Loucy (cell line): ENCODE measurements at regions not wholly inside any gene's neighbourhood (a gene's known extent, or its start where the extent isn't known, plus 50 kb on each side); places are given as distances from the start of the nearest gene placed in this dataset.

Source experiments
- EZH2phosphoT487 ChIP-seq: fragments of 200-600 bp; IDR thresholded peaks from 2 replicates; pipeline ENCODE4 v1.6.1; 2018; ENCODE audit warnings: antibody characterized with exemption, mild to moderate bottlenecking, moderate library complexity, borderline replicate concordance
- TF ChIP-seq, protein P1 (sequence below): fragments of 200-600 bp; sonication (generic); conservative IDR thresholded peaks from 2 replicates; pipeline ENCODE4 v1.5.1; 2014; ENCODE audit warnings: mild to moderate bottlenecking, antibody characterized with exemption, low read length

DNA sequence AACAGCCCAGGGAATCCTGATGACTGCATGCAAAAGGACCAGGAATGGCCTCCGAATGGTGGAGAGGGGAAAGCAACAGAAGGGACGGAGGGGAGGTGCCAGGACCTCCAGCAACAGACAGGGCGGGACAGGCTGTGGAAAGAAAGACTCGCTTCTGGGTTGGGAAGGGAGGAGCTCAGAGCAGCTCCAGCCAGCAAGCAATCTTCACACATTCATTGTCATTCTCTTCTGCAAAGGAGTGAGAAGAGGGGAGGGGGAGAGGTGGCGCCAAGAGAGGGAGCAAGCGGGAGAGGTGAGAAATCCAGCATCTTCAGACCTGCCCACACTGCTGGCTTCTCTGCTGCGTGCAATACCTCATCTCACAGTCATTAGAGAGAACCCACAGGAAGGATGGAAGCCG, 509.0 kb downstream of the BUD13 start:
- TF ChIP-seq, protein P1, sequence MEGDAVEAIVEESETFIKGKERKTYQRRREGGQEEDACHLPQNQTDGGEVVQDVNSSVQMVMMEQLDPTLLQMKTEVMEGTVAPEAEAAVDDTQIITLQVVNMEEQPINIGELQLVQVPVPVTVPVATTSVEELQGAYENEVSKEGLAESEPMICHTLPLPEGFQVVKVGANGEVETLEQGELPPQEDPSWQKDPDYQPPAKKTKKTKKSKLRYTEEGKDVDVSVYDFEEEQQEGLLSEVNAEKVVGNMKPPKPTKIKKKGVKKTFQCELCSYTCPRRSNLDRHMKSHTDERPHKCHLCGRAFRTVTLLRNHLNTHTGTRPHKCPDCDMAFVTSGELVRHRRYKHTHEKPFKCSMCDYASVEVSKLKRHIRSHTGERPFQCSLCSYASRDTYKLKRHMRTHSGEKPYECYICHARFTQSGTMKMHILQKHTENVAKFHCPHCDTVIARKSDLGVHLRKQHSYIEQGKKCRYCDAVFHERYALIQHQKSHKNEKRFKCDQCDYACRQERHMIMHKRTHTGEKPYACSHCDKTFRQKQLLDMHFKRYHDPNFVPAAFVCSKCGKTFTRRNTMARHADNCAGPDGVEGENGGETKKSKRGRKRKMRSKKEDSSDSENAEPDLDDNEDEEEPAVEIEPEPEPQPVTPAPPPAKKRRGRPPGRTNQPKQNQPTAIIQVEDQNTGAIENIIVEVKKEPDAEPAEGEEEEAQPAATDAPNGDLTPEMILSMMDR = no peak
- no peak for TF ChIP-seq EZH2phosphoT487
